ENCODE measurements at regions not wholly inside any gene's neighbourhood (a gene's known extent, or its start where the extent isn't known, plus 50 kb on each side); places are given as distances from the start of the nearest gene placed in this dataset.

DNA sequence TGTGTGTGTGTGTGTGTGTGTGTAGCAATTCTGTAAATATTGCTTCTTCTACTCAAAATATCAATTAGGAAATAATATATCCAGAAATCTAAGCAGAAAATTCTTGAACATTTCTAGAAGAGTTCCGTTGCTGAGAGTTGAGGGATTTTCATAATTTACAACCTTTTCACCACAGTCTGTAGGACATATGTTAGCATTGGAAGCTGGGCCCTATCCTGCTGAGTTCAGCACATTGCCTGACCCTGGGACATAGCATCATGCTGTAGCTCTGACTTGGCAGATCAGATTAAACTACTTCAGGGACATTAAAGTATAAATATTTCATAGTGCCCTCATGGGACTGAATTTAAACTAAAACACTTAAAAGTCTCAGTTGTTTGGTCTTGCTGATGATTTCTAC, 129.2 kb upstream of the KCNH7 start:
- no peak overlapping the region for H3K27ac ChIP-seq
- no peak overlapping the region for H3K4me3 ChIP-seq
- H3K9me3 ChIP-seq (replicated peaks in 1 of 3), result no peaks in the 10 kb centered on the region
- no peaks in the 10 kb centered on the region for H3K4me1 ChIP-seq (replicated peaks in 1 of 2)
- DNase-seq, result no peak
- intact Hi-C loops (cut with DNase I), result no loop called here
- 20 to 39% (median 35%) methylated on average over 1 of the region's 1 CpG for WGBS, 4 donors
- no peak for TF ChIP-seq POLR2A (IDR thresholded peaks at IDR 0.05)
- TF ChIP-seq, protein P1, sequence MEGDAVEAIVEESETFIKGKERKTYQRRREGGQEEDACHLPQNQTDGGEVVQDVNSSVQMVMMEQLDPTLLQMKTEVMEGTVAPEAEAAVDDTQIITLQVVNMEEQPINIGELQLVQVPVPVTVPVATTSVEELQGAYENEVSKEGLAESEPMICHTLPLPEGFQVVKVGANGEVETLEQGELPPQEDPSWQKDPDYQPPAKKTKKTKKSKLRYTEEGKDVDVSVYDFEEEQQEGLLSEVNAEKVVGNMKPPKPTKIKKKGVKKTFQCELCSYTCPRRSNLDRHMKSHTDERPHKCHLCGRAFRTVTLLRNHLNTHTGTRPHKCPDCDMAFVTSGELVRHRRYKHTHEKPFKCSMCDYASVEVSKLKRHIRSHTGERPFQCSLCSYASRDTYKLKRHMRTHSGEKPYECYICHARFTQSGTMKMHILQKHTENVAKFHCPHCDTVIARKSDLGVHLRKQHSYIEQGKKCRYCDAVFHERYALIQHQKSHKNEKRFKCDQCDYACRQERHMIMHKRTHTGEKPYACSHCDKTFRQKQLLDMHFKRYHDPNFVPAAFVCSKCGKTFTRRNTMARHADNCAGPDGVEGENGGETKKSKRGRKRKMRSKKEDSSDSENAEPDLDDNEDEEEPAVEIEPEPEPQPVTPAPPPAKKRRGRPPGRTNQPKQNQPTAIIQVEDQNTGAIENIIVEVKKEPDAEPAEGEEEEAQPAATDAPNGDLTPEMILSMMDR (IDR thresholded peaks at IDR 0.05), result no peak
- H3K36me3 ChIP-seq (replicated peaks in 1 of 2), result no peaks in the 10 kb centered on the region
- H3K27me3 ChIP-seq, result no peaks in the 10 kb centered on the region

DNA sequence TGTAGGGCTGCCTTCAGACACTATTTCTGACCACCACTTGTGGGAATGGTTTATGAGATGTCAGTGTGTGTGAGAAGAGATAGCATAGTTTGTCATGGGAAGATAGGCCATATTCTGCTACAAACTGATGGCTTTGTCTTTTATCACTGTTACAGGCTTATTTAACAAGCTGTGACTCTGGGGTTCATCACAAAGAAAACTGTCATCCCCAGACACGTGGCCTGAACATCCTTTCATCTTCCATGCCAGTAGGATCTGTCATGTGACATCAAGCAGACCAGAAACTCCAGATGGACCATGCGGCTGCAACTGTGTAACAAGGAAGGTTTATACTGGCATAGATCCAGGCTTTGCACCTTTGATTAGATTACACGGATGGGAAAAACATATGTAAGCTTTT, 128.6 kb upstream of the KCNH7 start:
- WGBS, 4 donors, result 24 to 45% (median 42%) methylated on average over 3 of the region's 3 CpGs
- H3K27ac ChIP-seq, result no peak overlapping the region
- no peaks in the 10 kb centered on the region for H3K27me3 ChIP-seq
- no peak for DNase-seq
- no peak overlapping the region for H3K4me3 ChIP-seq
- H3K36me3 ChIP-seq (replicated peaks in 1 of 2), result no peaks in the 10 kb centered on the region
- intact Hi-C loops (cut with DNase I), result no loop called here
- no peaks in the 10 kb centered on the region for H3K9me3 ChIP-seq (replicated peaks in 1 of 3)
- TF ChIP-seq, protein P1 (IDR thresholded peaks at IDR 0.05), result no peak
- no peak for TF ChIP-seq POLR2A (IDR thresholded peaks at IDR 0.05)
- H3K4me1 ChIP-seq (replicated peaks in 1 of 2), result no peaks in the 10 kb centered on the region

DNA sequence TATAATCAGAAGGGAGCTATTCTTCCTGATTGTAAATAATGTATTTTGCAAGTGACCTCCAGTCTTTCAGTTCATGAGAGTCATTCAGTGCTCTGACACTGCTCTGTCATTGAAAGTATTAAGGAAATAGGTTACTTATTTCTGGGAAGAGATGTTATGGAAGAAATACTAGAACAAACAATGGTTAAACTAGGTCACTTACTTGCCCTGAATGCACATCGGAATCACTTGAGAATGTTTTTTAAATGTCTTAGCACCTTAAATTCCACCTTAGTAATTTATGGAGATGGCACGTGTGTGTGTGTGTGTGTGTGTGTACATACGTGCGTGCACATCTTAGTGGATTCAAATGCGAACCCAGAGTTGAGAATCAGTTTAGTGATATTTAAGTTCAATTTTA, 126.6 kb upstream of the KCNH7 start:
- H3K36me3 ChIP-seq (replicated peaks in 1 of 2), result no peaks in the 10 kb centered on the region
- H3K4me1 ChIP-seq (replicated peaks in 1 of 2), result no peaks in the 10 kb centered on the region
- H3K4me3 ChIP-seq, result no peak overlapping the region
- DNase-seq, result no peak
- intact Hi-C loops (cut with DNase I), result no loop called here
- TF ChIP-seq, protein P1 (IDR thresholded peaks at IDR 0.05), result no peak
- TF ChIP-seq POLR2A (IDR thresholded peaks at IDR 0.05), result no peak
- no peaks in the 10 kb centered on the region for H3K27me3 ChIP-seq
- no peak overlapping the region for H3K27ac ChIP-seq
- 69 to 75% (median 72%) methylated on average over 5 of the region's 5 CpGs for WGBS, 4 donors
- no peaks in the 10 kb centered on the region for H3K9me3 ChIP-seq (replicated peaks in 1 of 3)

DNA sequence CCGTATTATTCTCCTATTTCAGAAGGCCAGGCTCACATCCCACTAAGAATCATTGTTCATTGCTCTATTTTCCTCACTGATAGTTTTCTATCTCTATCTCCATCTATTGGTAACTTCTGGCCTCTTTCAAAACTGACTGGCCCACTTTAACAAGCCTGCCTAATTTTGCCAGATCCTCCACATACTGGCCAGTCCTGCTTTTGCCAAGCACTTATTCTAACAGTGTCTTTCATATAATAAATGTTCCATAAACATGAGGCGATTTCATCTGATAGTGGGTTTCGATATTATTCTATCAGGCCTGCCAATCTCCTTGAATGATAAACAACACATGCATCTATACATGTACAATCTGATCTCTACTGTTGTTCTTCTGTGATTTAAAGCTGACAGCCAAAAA, 125.9 kb upstream of the KCNH7 start:
- no peak for TF ChIP-seq POLR2A (IDR thresholded peaks at IDR 0.05)
- TF ChIP-seq, protein P1 (IDR thresholded peaks at IDR 0.05), result no peak
- Histone ChIP-seq H3K4me3 (no peak overlapping the region), H3K9me3 (replicated peaks in 1 of 3) (peaks cover 0 to 4% (median 0%) of the 10 kb centered on the region in 3 donors), H3K36me3 (replicated peaks in 1 of 2) (no peaks in the 10 kb centered on the region), H3K4me1 (replicated peaks in 1 of 2) (no peaks in the 10 kb centered on the region), H3K27ac (no peak overlapping the region), H3K27me3 (no peaks in the 10 kb centered on the region)
- DNase-seq, result no peak
- intact Hi-C loops (cut with DNase I), result no loop called here
- 62 to 77% (median 74%) methylated on average over 3 of the region's 3 CpGs for WGBS, 4 donors
